K562 (cell line): ENCODE measurements at regions not wholly inside any gene's neighbourhood (a gene's known extent, or its start where the extent isn't known, plus 50 kb on each side); places are given as distances from the start of the nearest gene placed in this dataset.
A peak's percentile ranks its signal among the peaks of the same experiment; 100 is the strongest.

ENCODE experiments used
- ATAC-seq: fragments of 200-7000 bp; cut with Tn5 transposase; 3 replicates; pipeline ENCODE4 v1.9.1; 2020; ENCODE audit warnings: moderate library complexity
- BruUV-seq: library from RNA; stranded (reverse); fragments of 400-500 nt; replicated peaks from 2 replicates; lab custom pipeline; 2021; lab: Mats Ljungman, UMichigan
- CTCF ChIA-PET: fragments of 300-600 bp; formaldehyde crosslinking; extraction: SDS; loops from one replicate; lab custom pipeline; 2021; ENCODE audit warnings: low intra/inter-chr PET ratio; lab: Yijun Ruan, JAX
- POLR2A ChIA-PET: fragments of 300-600, 350-650 bp; sonication (Branson Sonifier 250); formaldehyde crosslinking; extraction: SDS; loops from one replicate; lab custom pipeline; 2021; ENCODE audit warnings: antibody characterized with exemption, inconsistent platforms; lab: Yijun Ruan, JAX
- DNase-seq, 4 experiments: peaks; one replicate each; pipeline versions ENCODE4 v3.0.0 to v3.0.0-alpha.2; 2011 to 2018; ENCODE audit warnings: low spot score in 3 of 4, mixed read lengths in 3 of 4; ENCODE audit errors: extremely low read depth in 1 of 4
- FAIRE-seq: peaks from 2 replicates; lab custom pipeline; 2011; peaks lifted over from hg19 to GRCh38; lab: Jason Lieb, UNC
- H2AFZ ChIP-seq: 2 replicates; pipeline ENCODE4 v1.6.0; 2011; ENCODE audit warnings: low read depth, low read length, control low read depth, inconsistent platforms
- H3K27ac ChIP-seq: fragments of 200-600 bp; 3 replicates; pipeline ENCODE4 v1.8.0; 2011; ENCODE audit warnings: low read depth, mild to moderate bottlenecking, control low read depth, inconsistent platforms, low read length, moderate library complexity, mixed read lengths; ENCODE audit errors: extremely low read depth
- H3K27me3 ChIP-seq, 2 experiments: fragments of 300-600 bp in 1 of 2; 2 replicates in 1 of 2; 3 replicates in 1 of 2; pipeline versions ENCODE4 v1.6.0 to v1.8.0; 2011; ENCODE audit warnings: inconsistent platforms in 2 of 2, low read length in 2 of 2, mild to moderate bottlenecking in 1 of 2, mixed read lengths in 1 of 2, moderate library complexity in 1 of 2; ENCODE audit not compliant: control insufficient read depth in 2 of 2, insufficient read depth in 2 of 2
- H3K36me3 ChIP-seq: fragments of 300-600 bp; 3 replicates; pipeline ENCODE4 v1.8.0; 2011; ENCODE audit warnings: mild to moderate bottlenecking, low read length, inconsistent platforms; ENCODE audit not compliant: control insufficient read depth, insufficient read depth
- H3K4me1 ChIP-seq, 2 experiments: fragments of 200-600 bp in 1 of 2; replicated peaks in 1 of 2; 2 replicates in 1 of 2; 3 replicates in 1 of 2; pipeline versions ENCODE4 v1.5.1 to v1.8.0; 2011; ENCODE audit warnings: inconsistent platforms in 2 of 2, low read length in 2 of 2, mild to moderate bottlenecking in 1 of 2, mixed read lengths in 1 of 2, moderate library complexity in 1 of 2; ENCODE audit not compliant: control insufficient read depth in 2 of 2, insufficient read depth in 2 of 2
- H3K4me2 ChIP-seq: 2 replicates; pipeline ENCODE4 v1.6.1; 2011; ENCODE audit warnings: low read length, control low read depth, inconsistent platforms, mixed read lengths; ENCODE audit not compliant: insufficient read depth
- H3K4me3 ChIP-seq: fragments of 200-600 bp; sonication (generic), shearing (Covaris generic); 2 replicates; pipeline ENCODE4 v1.5.1; 2016; ENCODE audit warnings: control low read depth, inconsistent platforms
- H3K79me2 ChIP-seq: fragments of 200-600 bp; 3 replicates; pipeline ENCODE4 v1.8.0; 2011; ENCODE audit warnings: low read length, inconsistent platforms; ENCODE audit not compliant: control insufficient read depth, insufficient read depth
- H3K9ac ChIP-seq, 2 experiments: 2 replicates each; pipeline versions ENCODE4 v1.6.0 to v1.6.1; 2011; ENCODE audit warnings: low read depth in 2 of 2, low read length in 2 of 2, control low read depth in 1 of 2, inconsistent platforms in 1 of 2, mild to moderate bottlenecking in 1 of 2, mixed read lengths in 1 of 2; ENCODE audit not compliant: insufficient read depth in 1 of 2
- H3K9me1 ChIP-seq: one replicate; pipeline ENCODE4 v1.6.0; 2011; ENCODE audit warnings: inconsistent platforms, mild to moderate bottlenecking, low read length, moderate library complexity; ENCODE audit not compliant: control insufficient read depth, insufficient read depth
- H3K9me3 ChIP-seq: replicated peaks from 2 replicates; pipeline ENCODE4 v1.5.1; 2011; ENCODE audit warnings: low read depth, low read length, inconsistent platforms; ENCODE audit not compliant: control insufficient read depth, insufficient read depth
- H4K20me1 ChIP-seq: replicated peaks from 2 replicates; pipeline ENCODE4 v1.6.1; 2011; ENCODE audit warnings: low read length, inconsistent platforms, mixed read lengths; ENCODE audit not compliant: control insufficient read depth, insufficient read depth
- ATF3 ChIP-seq, 2 experiments: fragments of 450-650 bp in 1 of 2; sonication (generic) in 1 of 2; formaldehyde crosslinking in 1 of 2; IDR thresholded peaks in 1 of 2; conservative IDR thresholded peaks in 1 of 2; 2 replicates each; pipeline versions ENCODE4 v1.6.1 to v1.8.1; 2016 to 2023; ENCODE audit warnings: mild to moderate bottlenecking in 2 of 2, moderate library complexity in 2 of 2, inconsistent platforms in 1 of 2, missing genetic modification reagents in 1 of 2
- BACH1 ChIP-seq: fragments of 200-800 bp; sonication (Bioruptor generic); IDR thresholded peaks from 2 replicates; pipeline ENCODE4 v1.6.1; 2016; ENCODE audit warnings: missing genetic modification characterization, missing compliant biosample characterization
- FOSL1 ChIP-seq: fragments of 200-800 bp; sonication (Bioruptor generic); conservative IDR thresholded peaks from 2 replicates; pipeline ENCODE4 v1.6.1; 2016; ENCODE audit warnings: missing genetic modification characterization, missing compliant biosample characterization
- KLF10 ChIP-seq: fragments of 250-450 bp; sonication (Bioruptor Pico); IDR thresholded peaks from 2 replicates; pipeline ENCODE4 v1.6.1; 2021; ENCODE audit warnings: matching md5 sums
- MAFF ChIP-seq: IDR thresholded peaks from 2 replicates; pipeline ENCODE4 v1.6.1; 2012; ENCODE audit warnings: low read length, improper control_type of control experiment
- MAFG ChIP-seq: fragments of 450-650 bp; conservative IDR thresholded peaks from 2 replicates; pipeline ENCODE4 v1.6.1; 2016; ENCODE audit warnings: missing genetic modification characterization, missing compliant biosample characterization
- MAFK ChIP-seq: IDR thresholded peaks from 2 replicates; pipeline ENCODE4 v1.6.1; 2011; ENCODE audit warnings: low read length, improper control_type of control experiment
- NFE2 ChIP-seq: IDR thresholded peaks from 2 replicates; pipeline ENCODE4 v1.6.1; 2014; ENCODE audit warnings: antibody characterized with exemption, low read depth
- ZNF3 ChIP-seq: fragments of 250-450 bp; sonication (Bioruptor Pico); IDR thresholded peaks from 2 replicates; pipeline ENCODE4 v1.5.0; 2021; ENCODE audit warnings: mild to moderate bottlenecking, moderate library complexity
- ZNF316 ChIP-seq: fragments of 450-650 bp; IDR thresholded peaks from 2 replicates; pipeline ENCODE4 v1.6.1; 2016
- ZNF318 ChIP-seq, 2 experiments: fragments of 450-650 bp; IDR thresholded peaks; 2 replicates each; pipeline ENCODE4 v1.6.1; 2016; ENCODE audit warnings: mild to moderate bottlenecking in 2 of 2, borderline replicate concordance in 1 of 2, low read depth in 1 of 2, moderate library complexity in 1 of 2
- WGBS: fragments of 100-300 bp; shearing (Covaris generic); methylation state at CpG from one replicate; pipeline ENCODE4 v1.1.6; 2016; ENCODE audit warnings: low coverage, mixed read lengths; ENCODE audit not compliant: insufficient coverage; ENCODE audit errors: missing lambda C conversion rate; 5-methylcytosine and 5-hydroxymethylcytosine counted together
- in situ Hi-C: fragments of 300-500 bp; cut with MboI; formaldehyde crosslinking; loops from 4 replicates; pipeline ENCODE4 v1.15.0; 2018; ENCODE audit warnings: inconsistent platforms, mixed read lengths
- intact Hi-C: fragments of 100-400 bp; cut with micrococcal nuclease; formaldehyde crosslinking; loops from 2 replicates; pipeline ENCODE4 v1.14.2; 2022
- TF ChIP-seq, protein P1 (sequence below): sonication (generic); formaldehyde crosslinking; IDR thresholded peaks from 2 replicates; pipeline ENCODE4 v1.8.0; 2022; ENCODE audit warnings: mild to moderate bottlenecking, low read depth, missing genetic modification reagents

DNA sequence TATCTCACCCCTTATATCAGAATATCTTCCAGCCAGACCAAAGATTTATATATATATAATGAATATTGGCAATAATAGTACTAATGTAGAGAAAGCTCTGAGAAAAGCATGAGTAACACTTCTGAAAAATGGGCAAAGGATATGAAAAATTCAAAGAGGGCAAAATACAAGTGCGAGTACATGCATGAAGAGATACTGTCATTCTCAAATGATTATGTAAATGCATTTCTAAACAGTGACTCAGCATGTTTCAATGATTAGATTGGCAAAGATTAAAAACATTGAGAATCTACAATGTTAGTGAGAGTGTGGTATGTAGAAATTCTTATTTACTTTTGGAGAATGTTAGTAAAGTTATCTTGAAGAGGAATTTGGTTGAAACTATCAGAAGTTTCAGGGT lies 118.3 kb upstream of the NEDD4L start (continued):
- TF ChIP-seq, protein P1, sequence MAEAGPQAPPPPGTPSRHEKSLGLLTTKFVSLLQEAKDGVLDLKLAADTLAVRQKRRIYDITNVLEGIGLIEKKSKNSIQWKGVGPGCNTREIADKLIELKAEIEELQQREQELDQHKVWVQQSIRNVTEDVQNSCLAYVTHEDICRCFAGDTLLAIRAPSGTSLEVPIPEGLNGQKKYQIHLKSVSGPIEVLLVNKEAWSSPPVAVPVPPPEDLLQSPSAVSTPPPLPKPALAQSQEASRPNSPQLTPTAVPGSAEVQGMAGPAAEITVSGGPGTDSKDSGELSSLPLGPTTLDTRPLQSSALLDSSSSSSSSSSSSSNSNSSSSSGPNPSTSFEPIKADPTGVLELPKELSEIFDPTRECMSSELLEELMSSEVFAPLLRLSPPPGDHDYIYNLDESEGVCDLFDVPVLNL, result no peak
- TF ChIP-seq ZNF316 (peak; percentile 75), FOSL1 (tag) (0 out of 2 replicates have a peak, but pooled peaks have one; percentile 36), NFE2 (peak; percentile 62), MAFK (peak; percentile 57; the same call in 1 of the 2 replicates), ZNF3 (CRISPR knock-in tag) (no peak), MAFF (peak; percentile 43; the same call in 1 of the 2 replicates), ATF3 (IDR thresholded peaks at IDR 0.05) (0 out of 2 replicates have a peak, but pooled peaks have one; percentile 15), ATF3 (CRISPR knock-in tag; conservative IDR thresholded peaks at IDR 0.05) (no peak), MAFG (tag) (peak; percentile 91), KLF10 (CRISPR knock-in tag) (no peak), BACH1 (tag) (peak; percentile 72)

- Histone ChIP-seq H3K4me2 (no peak overlapping the region), H3K27me3 (no peaks in the 10 kb centered on the region), H3K4me1 (peaks cover 0 to 2% of the 10 kb centered on the region in 2 experiments; a peak in 3 of 5 replicates), H3K4me3 (no peak overlapping the region), H3K9ac (no peak overlapping the region), H3K9me3 (no peaks in the 10 kb centered on the region), H3K79me2 (no peaks in the 10 kb centered on the region), H2AFZ (0 out of 2 replicates have a peak overlapping the region, but pooled peaks have one; percentile 16), H3K27ac (no peak overlapping the region), H3K36me3 (no peaks in the 10 kb centered on the region), H4K20me1 (no peaks in the 10 kb centered on the region), H3K9me1 (no peaks in the 10 kb centered on the region)
- in situ Hi-C loops, result no loop called here
- no peak for ATAC-seq
- intact Hi-C loops, result no loop called here
- 10% methylated on average over 5 of the region's 5 CpGs for WGBS
- FAIRE-seq, result no peak
- CTCF ChIA-PET, result no interaction called here
- no peak for DNase-seq
- POLR2A ChIA-PET, result no interaction called here
- no TSS peak for BruUV-seq
- TF ChIP-seq ZNF318 (IDR thresholded peaks at IDR 0.05; ENCODE audit: borderline replicate concordance in 1 of 2, low read depth in 1 of 2), result no peak
These were observed 120.4 kb upstream of the NEDD4L start for GRCh38 chr18:57923611-57924010.
